Neutrophil (primary cell): ENCODE measurements at regions not wholly inside any gene's neighbourhood (a gene's known extent, or its start where the extent isn't known, plus 50 kb on each side); places are given as distances from the start of the nearest gene placed in this dataset.

Experiments
- H3K27ac ChIP-seq: fragments of 200-600 bp; sonication (generic); 2 replicates; pipeline ENCODE4 v1.5.1; 2016; ENCODE audit warnings: mild to moderate bottlenecking, moderate library complexity
- H3K27me3 ChIP-seq: fragments of 200-600 bp; sonication (generic); 2 replicates; pipeline ENCODE4 v1.6.0; 2016; ENCODE audit warnings: mild to moderate bottlenecking
- H3K36me3 ChIP-seq: fragments of 200-600 bp; sonication (generic); 2 replicates; pipeline ENCODE4 v1.5.1; 2017
- H3K4me1 ChIP-seq, 2 experiments: fragments of 200-600 bp in 1 of 2; sonication (generic) in 1 of 2; 1 replicate in 1 of 2; 2 replicates in 1 of 2; pipeline versions ENCODE4 v1.5.1 to v1.6.1; 2013 to 2016; ENCODE audit warnings: low read depth in 1 of 2, low read length in 1 of 2, mild to moderate bottlenecking in 1 of 2, moderate library complexity in 1 of 2; ENCODE audit not compliant: control insufficient read depth in 1 of 2, insufficient read depth in 1 of 2
- H3K4me3 ChIP-seq, 2 experiments: fragments of 200-600 bp in 1 of 2; sonication (generic) in 1 of 2; 1 replicate in 1 of 2; 2 replicates in 1 of 2; pipeline ENCODE4 v1.5.1; 2013 to 2016; ENCODE audit warnings: low read depth in 1 of 2, low read length in 1 of 2, mild to moderate bottlenecking in 1 of 2, moderate library complexity in 1 of 2
- H3K9me3 ChIP-seq: fragments of 200-600 bp; sonication (generic); 2 replicates; pipeline ENCODE4 v1.5.1; 2016
- CTCF ChIP-seq: fragments of 200-600 bp; sonication (generic); IDR thresholded peaks from 2 replicates; pipeline ENCODE4 v1.5.1; 2016; ENCODE audit warnings: antibody characterized with exemption

- no peaks in the 10 kb centered on the region for H3K27me3 ChIP-seq
- no peaks in the 10 kb centered on the region for H3K4me1 ChIP-seq
- H3K9me3 ChIP-seq: no peaks in the 10 kb centered on the region
- no peak overlapping the region for H3K27ac ChIP-seq
- TF ChIP-seq CTCF: no peak
- no peak overlapping the region for H3K4me3 ChIP-seq
- no peaks in the 10 kb centered on the region for H3K36me3 ChIP-seq
Measured at GRCh38 chr16:72286936-72287620, 115.1 kb upstream of the PMFBP1 start.

GRCh38 chr16:72285728-72286127 lies 113.8 kb upstream of the PMFBP1 start:
- no peak for TF ChIP-seq CTCF
- H3K9me3 ChIP-seq: no peaks in the 10 kb centered on the region
- H3K4me3 ChIP-seq: no peak overlapping the region
- H3K4me1 ChIP-seq: no peaks in the 10 kb centered on the region
- H3K36me3 ChIP-seq: no peaks in the 10 kb centered on the region
- H3K27me3 ChIP-seq: no peaks in the 10 kb centered on the region
- no peak overlapping the region for H3K27ac ChIP-seq

GRCh38 chr16:72285324-72285723 lies 113.4 kb upstream of the PMFBP1 start:
- Histone ChIP-seq H3K9me3 (no peaks in the 10 kb centered on the region), H3K27me3 (no peaks in the 10 kb centered on the region), H3K27ac (no peak overlapping the region), H3K4me3 (no peak overlapping the region), H3K36me3 (no peaks in the 10 kb centered on the region), H3K4me1 (no peaks in the 10 kb centered on the region)
- TF ChIP-seq CTCF: no peak

DNA sequence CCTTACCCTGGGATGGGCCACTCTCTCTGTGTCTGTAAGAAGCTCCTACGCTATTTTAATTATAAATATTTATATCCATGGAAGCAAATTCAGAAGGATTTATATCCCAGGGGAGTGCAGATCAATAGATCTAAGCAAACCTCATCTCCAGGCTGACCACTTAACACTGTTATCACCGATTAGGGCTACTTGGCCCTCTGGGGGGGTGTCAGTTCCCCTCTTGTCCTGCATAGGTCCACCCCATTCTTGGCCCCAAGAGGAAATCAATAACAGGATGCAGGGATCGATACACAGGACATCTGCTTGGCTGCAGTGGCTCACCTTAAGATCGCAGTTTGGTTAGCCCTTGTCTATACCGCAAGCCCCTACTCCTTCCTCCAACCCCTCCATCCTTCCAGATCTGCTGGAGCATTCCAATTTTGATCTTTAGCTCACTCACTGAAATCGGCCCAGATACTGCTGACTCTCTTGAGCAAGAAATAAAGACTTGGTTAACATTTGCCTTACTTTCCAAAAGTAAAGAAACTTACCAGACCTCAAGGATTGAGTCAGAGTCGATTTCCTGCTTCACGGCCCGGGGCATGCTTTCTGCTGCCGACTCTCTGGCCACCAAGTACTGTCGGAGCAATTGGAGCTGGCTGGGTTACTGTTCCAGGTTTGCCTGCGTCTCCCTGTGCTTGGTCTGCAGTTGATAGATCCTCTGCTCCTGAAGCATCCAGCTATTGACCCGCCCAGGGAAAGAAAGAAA lies 112.3 kb upstream of the PMFBP1 start:
- no peak for TF ChIP-seq CTCF
- no peaks in the 10 kb centered on the region for H3K27me3 ChIP-seq
- no peaks in the 10 kb centered on the region for H3K36me3 ChIP-seq
- H3K4me1 ChIP-seq: no peaks in the 10 kb centered on the region
- no peak overlapping the region for H3K27ac ChIP-seq
- H3K9me3 ChIP-seq: no peaks in the 10 kb centered on the region
- no peak overlapping the region for H3K4me3 ChIP-seq

GRCh38 chr16:72282362-72282761 lies 110.4 kb upstream of the PMFBP1 start:
- Histone ChIP-seq H3K9me3 (no peaks in the 10 kb centered on the region), H3K4me3 (no peak overlapping the region), H3K27me3 (no peaks in the 10 kb centered on the region), H3K36me3 (no peaks in the 10 kb centered on the region), H3K4me1 (no peaks in the 10 kb centered on the region), H3K27ac (no peak overlapping the region)
- no peak for TF ChIP-seq CTCF
